Kidney (tissue), 13 donors: ENCODE measurements at regions not wholly inside any gene's neighbourhood (a gene's known extent, or its start where the extent isn't known, plus 50 kb on each side); places are given as distances from the start of the nearest gene placed in this dataset.

ENCODE experiments used
- DNase-seq, 5 donors: peaks; one replicate each; pipeline ENCODE4 v3.0.0-alpha.2; 2013 to 2020
- FAIRE-seq: peaks from 2 replicates; lab custom pipeline; 2012; peaks lifted over from hg19 to GRCh38; lab: Jason Lieb, UNC
- H3K27ac ChIP-seq, 2 donors: one replicate each; pipeline ENCODE4 v1.7.0; 2013; ENCODE audit warnings: low read depth in 2 of 2, low read length in 2 of 2, inconsistent platforms in 1 of 2
- H3K27me3 ChIP-seq: one replicate; pipeline ENCODE4 v1.7.1; 2013; ENCODE audit warnings: low read length, inconsistent platforms; ENCODE audit not compliant: control insufficient read depth, insufficient read depth
- H3K36me3 ChIP-seq, 3 donors: one replicate each; pipeline versions ENCODE4 v1.7.0 to v1.7.1; 2013; ENCODE audit warnings: low read length in 3 of 3, control low read depth in 1 of 3, inconsistent platforms in 1 of 3; ENCODE audit not compliant: insufficient read depth in 3 of 3, control insufficient read depth in 2 of 3
- H3K4me1 ChIP-seq, 3 donors: one replicate each; pipeline versions ENCODE4 v1.7.0 to v1.7.1; 2013; ENCODE audit warnings: low read length in 3 of 3, inconsistent platforms in 1 of 3, low read depth in 1 of 3; ENCODE audit not compliant: control insufficient read depth in 2 of 3, insufficient read depth in 2 of 3
- H3K4me3 ChIP-seq, 3 donors: one replicate each; pipeline versions ENCODE4 v1.7.0 to v1.8.1; 2013; ENCODE audit warnings: low read length in 3 of 3, control low read depth in 1 of 3, inconsistent platforms in 1 of 3
- H3K9ac ChIP-seq, 3 donors: one replicate each; pipeline versions ENCODE4 v1.7.0 to v1.7.1; 2013; ENCODE audit warnings: low read length in 3 of 3, control low read depth in 1 of 3, inconsistent platforms in 1 of 3
- H3K9me3 ChIP-seq, 3 donors: one replicate each; pipeline versions ENCODE4 v1.7.0 to v1.7.1; 2013; ENCODE audit warnings: low read length in 3 of 3, control low read depth in 1 of 3, inconsistent platforms in 1 of 3; ENCODE audit not compliant: control insufficient read depth in 2 of 3, insufficient read depth in 1 of 3
- intact Hi-C: fragments of 100-400 bp; cut with DNase I; formaldehyde crosslinking; loops from one replicate; pipeline ENCODE4 v1.11.1; 2022
- TF ChIP-seq, protein P1 (sequence below): IDR thresholded peaks from 3 replicates; pipeline ENCODE4 v1.5.1; 2012; ENCODE audit warnings: mild to moderate bottlenecking, moderate library complexity, borderline replicate concordance; ENCODE audit not compliant: insufficient read depth; ENCODE audit errors: extremely low read depth
- donor health status: control.
- donor health status: control.
- donor health status: control.
- donor health status: control.
- donor health status: control.
- donor health status: DM: yes; HTN: yes; CAD: no.
- donor health status: Normal renal cell carcinoma (clear cell type).

DNA sequence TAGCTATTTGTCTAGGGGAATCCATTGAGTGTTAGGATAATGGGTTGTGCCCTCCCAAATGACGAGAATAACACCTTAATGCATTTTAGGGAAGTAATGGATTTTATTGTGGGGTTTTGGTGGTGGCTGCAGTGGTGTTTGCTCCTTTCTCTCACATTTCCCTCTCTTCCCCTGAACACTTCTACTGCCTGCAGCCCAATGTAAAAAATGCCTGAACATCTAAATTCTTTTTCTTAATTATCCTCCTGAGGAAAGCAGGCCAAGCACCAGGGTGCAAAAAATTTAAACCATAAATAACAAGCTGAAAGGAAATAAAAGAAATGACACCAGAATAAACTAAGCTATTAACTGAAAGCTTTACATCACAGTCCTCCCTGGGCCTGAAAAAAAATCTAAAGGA, 57.3 kb upstream of the PCDH8 start:
- intact Hi-C loops: no loop called here
- Histone ChIP-seq H3K9me3 (no peaks in the 10 kb centered on the region), H3K4me3 (no peak overlapping the region), H3K27me3 (no peaks in the 10 kb centered on the region), H3K9ac (no peak overlapping the region), H3K36me3 (no peaks in the 10 kb centered on the region), H3K4me1 (no peaks in the 10 kb centered on the region), H3K27ac (no peak overlapping the region)
- no peak for FAIRE-seq
- DNase-seq: no peak
- TF ChIP-seq, protein P1, sequence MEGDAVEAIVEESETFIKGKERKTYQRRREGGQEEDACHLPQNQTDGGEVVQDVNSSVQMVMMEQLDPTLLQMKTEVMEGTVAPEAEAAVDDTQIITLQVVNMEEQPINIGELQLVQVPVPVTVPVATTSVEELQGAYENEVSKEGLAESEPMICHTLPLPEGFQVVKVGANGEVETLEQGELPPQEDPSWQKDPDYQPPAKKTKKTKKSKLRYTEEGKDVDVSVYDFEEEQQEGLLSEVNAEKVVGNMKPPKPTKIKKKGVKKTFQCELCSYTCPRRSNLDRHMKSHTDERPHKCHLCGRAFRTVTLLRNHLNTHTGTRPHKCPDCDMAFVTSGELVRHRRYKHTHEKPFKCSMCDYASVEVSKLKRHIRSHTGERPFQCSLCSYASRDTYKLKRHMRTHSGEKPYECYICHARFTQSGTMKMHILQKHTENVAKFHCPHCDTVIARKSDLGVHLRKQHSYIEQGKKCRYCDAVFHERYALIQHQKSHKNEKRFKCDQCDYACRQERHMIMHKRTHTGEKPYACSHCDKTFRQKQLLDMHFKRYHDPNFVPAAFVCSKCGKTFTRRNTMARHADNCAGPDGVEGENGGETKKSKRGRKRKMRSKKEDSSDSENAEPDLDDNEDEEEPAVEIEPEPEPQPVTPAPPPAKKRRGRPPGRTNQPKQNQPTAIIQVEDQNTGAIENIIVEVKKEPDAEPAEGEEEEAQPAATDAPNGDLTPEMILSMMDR: no peak

DNA sequence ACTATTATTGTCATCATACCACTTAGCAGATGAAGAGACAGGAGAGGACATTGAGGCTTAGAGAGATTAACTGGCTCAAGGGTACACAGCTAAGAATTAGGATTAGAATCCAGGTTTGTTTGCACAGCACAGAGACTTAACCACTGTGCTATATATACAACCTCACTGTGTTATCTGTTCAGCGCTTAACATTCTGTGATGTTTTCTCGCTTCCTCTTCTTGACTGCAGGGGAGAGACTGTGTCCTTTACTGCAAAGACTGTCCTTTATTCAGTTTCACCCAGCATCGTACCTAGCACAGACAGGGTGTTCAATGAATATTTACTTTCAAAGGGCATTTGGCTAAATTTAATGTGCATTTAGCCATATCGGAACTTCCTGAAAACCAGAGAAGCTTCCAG, 54.9 kb upstream of the PCDH8 start:
- FAIRE-seq: no peak

DNA sequence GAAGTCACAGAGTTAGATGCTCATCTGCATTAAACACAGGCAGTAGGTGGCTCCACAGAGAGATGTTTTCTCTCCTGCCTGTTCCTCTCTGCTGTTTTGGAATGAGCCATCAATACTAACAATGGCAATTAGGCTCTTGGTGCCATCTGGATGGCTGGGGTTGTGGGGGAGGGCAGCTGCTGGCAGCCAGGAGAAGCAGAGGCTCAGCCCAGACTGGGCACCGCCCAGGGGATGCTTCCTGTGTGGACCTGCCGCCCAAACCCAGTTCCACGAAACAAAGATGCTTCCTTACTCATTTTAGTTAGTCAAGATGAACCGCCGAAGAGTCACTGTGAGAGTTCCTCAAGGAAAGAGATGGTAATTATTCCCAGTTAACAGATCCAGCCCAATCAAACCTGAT, 50.8 kb upstream of the PCDH8 start:
- Histone ChIP-seq H3K36me3 (no peaks in the 10 kb centered on the region), H3K9ac (no peak overlapping the region), H3K9me3 (no peaks in the 10 kb centered on the region), H3K27me3 (no peaks in the 10 kb centered on the region), H3K4me3 (no peak overlapping the region), H3K27ac (no peak overlapping the region), H3K4me1 (no peaks in the 10 kb centered on the region)
- TF ChIP-seq, protein P1: no peak
- intact Hi-C loops: no loop called here
- no peak for FAIRE-seq
- no peak for DNase-seq

More for the DNA sequence above, 54.9 kb upstream of the PCDH8 start:
- DNase-seq: no peak
- TF ChIP-seq, protein P1: no peak
- H3K27ac ChIP-seq: no peak overlapping the region
- H3K27me3 ChIP-seq: no peaks in the 10 kb centered on the region
- intact Hi-C loops: no loop called here
- no peaks in the 10 kb centered on the region for H3K36me3 ChIP-seq
- H3K9ac ChIP-seq: no peak overlapping the region
- no peak overlapping the region for H3K4me3 ChIP-seq
- no peaks in the 10 kb centered on the region for H3K9me3 ChIP-seq
- no peaks in the 10 kb centered on the region for H3K4me1 ChIP-seq
